ENCODE measurements at regions not wholly inside any gene's neighbourhood (a gene's known extent, or its start where the extent isn't known, plus 50 kb on each side); places are given as distances from the start of the nearest gene placed in this dataset.
A peak's percentile ranks its signal among the peaks of the same experiment; 100 is the strongest.

DNA sequence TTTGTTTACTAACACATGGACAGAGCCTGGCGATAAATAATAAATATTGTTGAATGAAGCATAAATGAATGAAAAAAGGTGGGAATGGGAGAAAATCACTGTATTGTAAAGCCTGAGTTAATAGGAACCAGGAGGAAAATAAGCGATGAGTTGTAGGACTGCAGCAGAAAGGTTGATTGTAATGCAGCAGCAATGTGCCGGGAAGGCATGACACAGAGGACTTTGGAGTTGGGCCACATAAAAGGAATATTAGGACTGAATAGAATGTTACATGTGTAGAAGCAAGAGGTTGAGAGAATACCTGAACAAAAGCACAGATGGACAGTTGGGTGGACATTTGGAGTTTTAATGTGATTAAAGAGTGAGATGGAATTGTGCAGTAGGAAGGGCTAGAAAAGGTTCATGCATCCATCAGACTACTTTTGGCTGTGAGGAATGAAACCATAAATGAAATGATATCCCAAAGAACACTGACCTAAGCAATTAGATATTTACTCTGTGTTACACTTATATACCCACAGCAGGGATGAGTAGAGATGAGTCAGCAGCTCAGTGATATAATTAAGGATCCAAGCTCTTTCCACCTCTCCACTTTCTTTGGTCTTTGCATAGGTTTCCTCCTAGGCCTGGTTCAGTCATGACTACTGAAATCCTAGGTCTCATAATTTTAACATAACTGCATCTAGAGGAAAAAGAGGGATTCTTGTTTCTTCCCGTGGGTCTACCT lies 55.4 kb downstream of the CCER1 start:
- no peak for DNase-seq

- DNase-seq: no peak
Measured at GRCh38 chr12:90897986-90898385, 57.0 kb downstream of the CCER1 start.

DNA sequence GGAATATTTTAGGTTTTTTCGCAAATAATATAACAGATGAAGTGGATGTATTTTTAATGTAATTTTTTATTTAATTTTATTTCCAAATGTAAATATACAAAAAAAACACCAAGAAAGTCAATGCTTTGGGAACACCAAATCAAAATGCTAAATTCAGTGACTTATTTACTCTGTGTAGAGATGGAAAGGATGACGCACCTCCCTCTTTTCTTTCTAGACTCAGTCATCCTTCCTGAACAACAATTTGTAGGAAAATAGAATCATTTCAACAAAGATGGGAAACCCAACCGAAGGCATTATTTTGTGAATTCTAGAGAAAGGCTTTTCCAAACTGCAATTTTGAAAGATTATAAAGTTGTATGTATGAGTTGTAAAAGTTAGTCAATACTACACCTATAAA lies 57.7 kb downstream of the CCER1 start:
- DNase-seq: no peak

DNA sequence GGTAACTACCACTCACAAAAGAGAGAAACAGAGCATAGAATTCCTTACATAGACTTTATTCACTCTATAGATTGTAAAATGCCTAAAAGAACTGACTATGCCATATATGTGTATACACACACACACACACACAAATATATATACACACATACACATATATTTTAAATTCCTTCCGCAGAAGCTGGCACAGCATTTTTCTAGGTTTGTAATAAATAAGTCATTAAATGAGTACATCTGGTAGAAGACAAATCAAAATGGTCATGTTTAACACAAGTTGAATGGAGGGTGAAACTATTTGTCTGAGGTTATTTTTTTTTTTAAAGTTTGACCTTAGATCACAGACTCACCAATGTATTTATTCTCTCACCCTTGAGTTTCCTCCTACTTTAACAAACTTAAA lies 58.2 kb downstream of the CCER1 start:
- no peak for DNase-seq

GRCh38 chr12:90896164-90896563 lies 58.8 kb downstream of the CCER1 start:
- DNase-seq: no peak

DNA sequence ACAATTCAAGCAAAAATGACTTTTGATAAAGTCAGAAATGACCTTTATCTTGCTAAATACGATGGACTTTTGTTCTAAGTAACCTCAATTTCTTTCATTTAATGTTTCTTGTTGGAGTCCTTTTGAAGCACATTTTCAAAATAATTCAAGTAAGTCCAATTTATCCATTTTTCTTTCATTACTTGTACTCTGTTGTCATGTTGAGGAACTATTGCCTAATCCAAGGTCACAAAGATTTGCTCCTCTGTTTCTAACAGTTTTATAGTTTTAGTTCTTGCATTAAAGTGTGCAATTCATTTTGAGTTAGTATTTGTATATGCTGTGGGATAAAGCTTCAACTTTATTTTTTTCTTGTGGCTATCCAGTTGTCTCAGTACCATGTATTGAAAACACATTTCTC lies 66.7 kb downstream of the CCER1 start:
- no peak for DNase-seq

- no peak for DNase-seq
Measured at GRCh38 chr12:90883456-90883855, 71.5 kb downstream of the CCER1 start.

DNA sequence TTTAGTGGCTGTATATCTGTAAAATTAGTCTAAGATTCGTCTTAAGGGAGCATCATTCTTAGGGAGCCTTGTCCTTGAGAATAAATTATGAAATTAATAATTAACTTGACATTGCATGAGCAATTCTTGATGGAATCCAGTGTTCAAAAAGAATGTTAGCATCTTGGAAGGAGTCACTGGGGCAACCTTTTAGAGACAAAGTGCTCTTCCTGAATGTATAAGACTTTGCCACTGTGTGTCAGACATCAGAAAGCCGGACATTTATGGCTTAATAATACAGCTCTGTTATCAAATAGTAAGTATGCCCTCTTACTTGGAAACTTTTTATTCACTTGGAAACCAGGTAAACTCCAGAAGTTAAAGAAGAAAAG lies 83.3 kb downstream of the CCER1 start:
- DNase-seq: no peak

DNA sequence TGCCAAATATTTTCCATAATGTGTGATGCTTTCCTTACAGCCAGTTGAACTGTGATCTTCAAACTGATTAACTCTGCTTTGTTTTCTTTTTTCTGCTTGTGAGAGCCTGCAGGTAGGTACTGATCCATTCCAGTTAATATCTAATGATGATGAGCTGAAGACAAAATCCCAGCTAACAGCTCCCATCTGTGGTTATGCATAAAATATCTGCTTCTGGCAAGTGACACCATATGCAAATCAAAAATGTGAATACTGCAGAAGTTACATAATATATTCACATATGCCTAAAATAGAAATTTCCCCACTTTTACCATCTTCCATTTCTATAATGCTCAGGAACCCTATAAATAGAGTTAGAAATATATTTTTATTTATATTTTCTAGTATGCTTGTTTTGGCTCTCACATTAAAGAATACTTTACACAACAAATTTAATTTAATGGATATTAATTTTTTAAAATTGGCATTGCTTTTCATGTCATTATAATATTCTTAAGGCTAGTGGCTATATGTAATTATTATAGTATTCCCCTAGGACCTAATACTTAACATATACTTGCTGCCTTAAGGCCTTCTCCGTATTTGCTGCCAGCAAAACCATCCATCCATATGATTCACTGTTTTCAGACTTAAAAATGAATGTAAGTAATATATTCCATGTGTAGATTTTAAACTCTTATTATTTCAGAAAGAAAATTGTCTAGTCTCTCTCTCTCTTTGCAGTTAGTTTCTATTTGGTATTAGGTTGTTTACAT lies 83.8 kb downstream of the CCER1 start:
- no peak for DNase-seq

- no peak for DNase-seq
Measured at GRCh38 chr12:90868626-90869025, 86.3 kb downstream of the CCER1 start.

- DNase-seq: no peak
Measured at GRCh38 chr12:90859591-90859990, 95.4 kb downstream of the CCER1 start.

DNA sequence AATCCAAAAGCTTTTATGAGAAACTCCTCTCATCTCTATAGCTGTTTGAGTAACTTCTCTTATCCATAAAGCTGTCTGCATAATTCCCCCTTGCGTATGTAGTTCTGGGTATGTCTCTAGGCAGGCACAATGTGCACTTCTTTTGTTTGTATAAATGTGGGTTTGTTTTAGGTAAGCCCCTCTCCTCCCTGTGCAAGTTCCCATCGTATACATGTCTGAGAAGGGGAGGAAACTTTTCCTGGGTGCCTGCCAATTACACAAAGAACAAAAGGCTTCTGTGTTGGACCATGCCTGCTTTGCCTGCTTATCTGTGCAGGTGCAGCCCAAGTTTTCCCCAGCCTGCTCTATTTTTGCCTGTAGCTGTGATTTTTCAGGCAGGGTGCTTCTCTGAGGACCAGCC lies 96.7 kb downstream of the CCER1 start:
- DNase-seq: peak; percentile 64

DNA sequence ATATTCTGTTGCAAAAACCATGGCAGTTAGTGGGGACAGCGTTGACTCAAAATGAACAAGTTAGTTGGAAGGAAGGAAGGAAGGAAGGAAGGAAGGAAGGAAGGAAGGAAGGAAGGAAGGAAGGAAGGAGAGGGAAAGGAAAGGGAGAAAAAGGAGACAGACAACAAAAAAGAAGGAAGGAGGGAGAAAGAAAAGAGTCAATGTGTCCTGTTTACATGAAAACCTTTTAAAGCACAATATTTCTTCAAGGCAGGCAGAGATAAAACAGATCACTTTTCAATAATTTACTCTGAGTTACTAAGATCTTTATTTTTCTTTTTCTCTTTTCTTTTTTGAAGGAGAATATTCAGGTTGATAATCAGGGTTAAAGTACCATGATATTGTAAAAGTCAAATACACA lies 99.4 kb downstream of the CCER1 start:
- DNase-seq: no peak

DNA sequence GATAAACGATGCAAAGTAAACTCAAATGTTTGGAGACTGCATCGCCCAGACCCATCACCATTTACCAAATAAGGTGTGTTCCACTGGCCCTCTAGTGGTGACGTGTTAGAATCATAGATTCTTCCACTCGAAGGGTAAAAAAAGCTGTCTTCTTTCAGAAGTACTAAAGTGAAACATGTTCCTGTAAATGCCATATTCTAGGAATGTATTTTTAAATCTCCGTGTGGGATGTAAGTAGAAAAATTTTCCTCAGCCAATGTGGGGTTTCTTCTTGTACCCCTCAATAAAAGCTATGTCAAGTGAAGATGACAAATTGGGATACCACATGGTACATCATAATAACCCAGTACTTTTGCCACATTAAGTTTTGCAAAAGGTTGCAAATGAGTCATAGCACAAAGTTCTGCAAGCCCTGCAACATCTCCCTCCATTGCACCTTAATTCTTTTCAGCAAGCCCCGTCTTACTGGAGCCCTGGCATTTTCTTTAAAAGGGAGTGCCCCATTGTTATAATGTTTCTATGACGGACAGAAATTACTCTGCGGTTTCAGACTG lies 100.8 kb downstream of the CCER1 start:
- peak; percentile 54 for DNase-seq

DNA sequence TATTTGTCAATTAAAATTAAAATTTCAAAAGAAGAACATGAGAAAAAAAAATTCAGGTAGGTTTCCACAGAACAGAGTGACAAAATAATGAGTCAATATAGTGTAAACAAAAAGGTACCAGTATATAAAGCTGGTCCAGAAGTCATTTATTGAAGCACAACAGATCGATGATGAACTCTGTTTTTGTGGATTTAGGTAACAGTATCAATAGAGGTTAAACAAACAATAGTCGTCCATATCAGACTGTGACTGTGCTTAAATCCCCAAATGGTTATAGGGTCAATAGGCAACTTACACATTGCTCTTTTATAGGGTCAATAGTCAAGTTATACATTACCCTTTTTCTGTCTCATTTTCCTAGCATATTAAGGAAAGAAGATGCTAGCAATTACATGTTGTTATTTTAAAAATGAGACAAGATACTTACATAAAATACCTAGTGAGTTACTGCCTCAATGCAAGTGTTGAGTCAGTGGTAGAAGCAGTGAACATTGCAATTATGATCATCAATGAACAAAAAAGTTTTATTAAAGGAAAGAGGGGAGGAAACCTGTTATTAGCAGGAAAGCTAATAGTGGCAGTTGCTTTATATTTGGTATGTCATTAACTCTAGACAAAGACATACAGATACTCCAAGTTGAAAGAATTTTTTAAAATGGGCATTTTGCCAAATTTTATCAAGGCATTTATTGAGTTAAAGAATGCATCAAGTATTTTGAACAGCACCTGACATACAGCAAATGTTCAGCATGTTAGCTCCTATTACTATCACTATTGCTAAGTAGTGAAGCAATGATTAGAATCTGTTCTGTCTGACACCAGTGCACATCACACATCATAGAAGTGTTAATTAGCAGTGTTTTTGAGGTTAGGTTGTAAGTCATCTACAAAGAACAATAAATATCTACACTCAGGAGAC lies 102.9 kb downstream of the CCER1 start:
- DNase-seq: peak; percentile 27

GRCh38 chr12:90842477-90842876 lies 112.5 kb downstream of the CCER1 start:
- DNase-seq: no peak

DNA sequence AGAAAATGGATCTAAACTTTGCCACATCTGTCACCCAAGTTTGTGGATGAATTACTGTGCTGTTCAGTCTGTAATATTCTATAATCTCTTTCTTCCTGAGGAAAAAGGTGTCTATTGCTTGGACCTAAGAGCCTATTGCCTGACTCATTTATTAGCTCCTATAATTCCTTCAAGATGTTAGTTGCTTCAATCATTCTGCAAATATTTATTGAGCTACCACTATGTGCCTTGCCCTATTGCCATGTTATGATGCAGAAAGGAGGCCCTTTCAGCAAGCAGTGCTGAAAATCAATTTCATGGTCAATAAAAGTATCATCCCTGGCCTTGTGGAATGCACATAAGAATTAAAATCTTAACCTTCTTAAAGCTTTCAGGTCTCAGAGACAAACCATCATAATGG lies 113.6 kb downstream of the CCER1 start:
- no peak for DNase-seq

- DNase-seq: no peak
Measured at GRCh38 chr12:90839346-90839745, 115.6 kb downstream of the CCER1 start.

GRCh38 chr12:90836689-90837088 lies 118.3 kb downstream of the CCER1 start:
- no peak for DNase-seq

DNA sequence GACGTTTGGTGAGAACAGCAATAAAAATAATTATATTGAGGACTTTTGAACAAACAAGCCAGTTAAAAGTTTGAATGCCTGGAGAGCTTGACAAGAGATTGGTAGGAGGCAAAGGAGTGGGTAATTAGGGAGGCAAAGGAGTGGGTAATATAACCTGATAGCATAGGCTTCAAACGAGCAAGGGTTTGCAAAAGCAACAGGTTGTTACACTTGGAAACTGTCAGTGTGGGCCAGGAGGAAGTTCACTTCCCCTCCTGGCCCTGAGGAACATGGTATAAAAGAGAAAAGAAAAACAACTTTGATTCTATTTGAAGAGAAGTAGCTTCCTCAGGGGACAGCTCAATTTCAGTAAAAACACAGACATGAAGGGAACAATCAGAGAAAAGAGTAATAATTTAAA lies 121.7 kb downstream of the CCER1 start:
- DNase-seq: no peak

- DNase-seq: no peak
Measured at GRCh38 chr12:90832427-90832826, 122.5 kb downstream of the CCER1 start.

- DNase-seq: no peak
Measured at GRCh38 chr12:90831712-90832111, 123.3 kb downstream of the CCER1 start.

- DNase-seq: no peak
Measured at GRCh38 chr12:90829044-90829443, 125.9 kb downstream of the CCER1 start.
